ENCODE measurements at regions not wholly inside any gene's neighbourhood (a gene's known extent, or its start where the extent isn't known, plus 50 kb on each side); places are given as distances from the start of the nearest gene placed in this dataset.

GRCh38 chr6:132072831-132073230 lies 121.7 kb upstream of the CCN2 start:
- Histone ChIP-seq H3K4me1 (no peaks in the 10 kb centered on the region), H3K36me3 (no peaks in the 10 kb centered on the region), H3K27me3 (no peaks in the 10 kb centered on the region), H3K4me3 (no peak overlapping the region), H3K9me3 (no peaks in the 10 kb centered on the region), H3K27ac (no peak overlapping the region)
- WGBS, 5 donors: 81 to 89% (median 86%) methylated on average over 1 of the region's 1 CpG
- TF ChIP-seq POLR2AphosphoS5 (IDR thresholded peaks at IDR 0.05) (no peak), EP300 (IDR thresholded peaks at IDR 0.05) (no peak), POLR2A (IDR thresholded peaks at IDR 0.05) (no peak)
- TF ChIP-seq, protein P1, sequence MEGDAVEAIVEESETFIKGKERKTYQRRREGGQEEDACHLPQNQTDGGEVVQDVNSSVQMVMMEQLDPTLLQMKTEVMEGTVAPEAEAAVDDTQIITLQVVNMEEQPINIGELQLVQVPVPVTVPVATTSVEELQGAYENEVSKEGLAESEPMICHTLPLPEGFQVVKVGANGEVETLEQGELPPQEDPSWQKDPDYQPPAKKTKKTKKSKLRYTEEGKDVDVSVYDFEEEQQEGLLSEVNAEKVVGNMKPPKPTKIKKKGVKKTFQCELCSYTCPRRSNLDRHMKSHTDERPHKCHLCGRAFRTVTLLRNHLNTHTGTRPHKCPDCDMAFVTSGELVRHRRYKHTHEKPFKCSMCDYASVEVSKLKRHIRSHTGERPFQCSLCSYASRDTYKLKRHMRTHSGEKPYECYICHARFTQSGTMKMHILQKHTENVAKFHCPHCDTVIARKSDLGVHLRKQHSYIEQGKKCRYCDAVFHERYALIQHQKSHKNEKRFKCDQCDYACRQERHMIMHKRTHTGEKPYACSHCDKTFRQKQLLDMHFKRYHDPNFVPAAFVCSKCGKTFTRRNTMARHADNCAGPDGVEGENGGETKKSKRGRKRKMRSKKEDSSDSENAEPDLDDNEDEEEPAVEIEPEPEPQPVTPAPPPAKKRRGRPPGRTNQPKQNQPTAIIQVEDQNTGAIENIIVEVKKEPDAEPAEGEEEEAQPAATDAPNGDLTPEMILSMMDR (IDR thresholded peaks at IDR 0.05): no peak
- intact Hi-C loops (cut with DNase I; ENCODE audit: low total_unique reads): no loop called here
- DNase-seq: no peak

DNA sequence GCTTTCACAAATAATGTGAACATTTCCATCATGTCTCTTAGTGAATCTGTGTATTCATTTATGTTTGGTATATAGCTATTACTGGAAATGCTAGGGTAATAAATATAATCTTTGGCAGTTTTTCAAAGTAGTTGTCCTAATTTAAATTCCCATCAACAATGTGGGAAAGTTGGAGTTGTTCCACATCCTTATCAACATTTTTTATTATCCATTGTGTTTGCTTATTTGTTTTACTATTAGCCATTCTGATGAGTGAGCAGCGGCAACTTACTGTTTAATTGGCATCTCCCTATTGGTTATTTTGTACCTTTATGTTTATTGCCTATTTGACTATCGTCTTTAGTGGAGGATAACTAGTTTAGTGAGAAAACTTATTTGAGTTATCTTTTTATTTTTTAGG lies 121.1 kb upstream of the CCN2 start:
- Histone ChIP-seq H3K4me3 (no peak overlapping the region), H3K27me3 (no peaks in the 10 kb centered on the region), H3K36me3 (no peaks in the 10 kb centered on the region), H3K27ac (no peak overlapping the region), H3K4me1 (no peaks in the 10 kb centered on the region), H3K9me3 (no peaks in the 10 kb centered on the region)
- DNase-seq: no peak
- 34 to 57% (median 46%) methylated on average over 2 of the region's 2 CpGs for WGBS, 5 donors
- no peak for TF ChIP-seq POLR2A (IDR thresholded peaks at IDR 0.05)
- TF ChIP-seq, protein P1 (IDR thresholded peaks at IDR 0.05): no peak
- TF ChIP-seq EP300 (IDR thresholded peaks at IDR 0.05): no peak
- no peak for TF ChIP-seq POLR2AphosphoS5 (IDR thresholded peaks at IDR 0.05)
- intact Hi-C loops (cut with DNase I; ENCODE audit: low total_unique reads): no loop called here

- H3K36me3 ChIP-seq: no peaks in the 10 kb centered on the region
- H3K4me3 ChIP-seq: no peak overlapping the region
Measured at GRCh38 chr6:132070356-132070755, 119.2 kb upstream of the CCN2 start.

DNA sequence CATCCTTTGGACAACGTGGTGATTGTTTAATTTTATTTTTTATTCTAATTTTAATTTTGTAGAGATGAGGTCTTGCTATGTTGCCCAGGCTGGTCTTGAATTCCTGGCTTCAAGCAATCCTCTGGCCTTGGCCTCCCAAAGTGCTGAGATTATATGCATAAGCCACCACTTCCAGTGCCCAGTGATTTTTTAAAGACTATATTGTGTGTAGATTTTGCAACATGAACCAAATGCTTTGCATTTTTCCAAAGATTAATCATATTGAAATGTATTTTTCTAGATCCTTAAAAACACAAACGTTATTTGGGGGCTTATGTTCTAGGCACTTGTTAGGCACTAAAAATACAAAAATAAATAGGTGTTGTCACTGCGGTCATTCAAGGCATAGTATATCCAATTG lies 117.6 kb upstream of the CCN2 start:
- H3K9me3 ChIP-seq: no peaks in the 10 kb centered on the region
- no peak overlapping the region for H3K4me3 ChIP-seq
- TF ChIP-seq EP300 (IDR thresholded peaks at IDR 0.05): no peak
- no peak for TF ChIP-seq POLR2AphosphoS5 (IDR thresholded peaks at IDR 0.05)
- TF ChIP-seq POLR2A (IDR thresholded peaks at IDR 0.05): no peak
- TF ChIP-seq, protein P1 (IDR thresholded peaks at IDR 0.05): no peak
- no peaks in the 10 kb centered on the region for H3K36me3 ChIP-seq
- H3K4me1 ChIP-seq: peaks cover 0 to 2% (median 0%) of the 10 kb centered on the region in 4 donors
- H3K27ac ChIP-seq: no peak overlapping the region
- intact Hi-C loops (cut with DNase I; ENCODE audit: low total_unique reads): no loop called here
- DNase-seq: no peak
- no peaks in the 10 kb centered on the region for H3K27me3 ChIP-seq
- 67 to 90% (median 80%) methylated on average over 3 of the region's 3 CpGs for WGBS, 5 donors

More at GRCh38 chr6:132070356-132070755, 119.2 kb upstream of the CCN2 start:
- intact Hi-C loops (cut with DNase I; ENCODE audit: low total_unique reads): no loop called here
- H3K27ac ChIP-seq: no peak overlapping the region
- H3K9me3 ChIP-seq: no peaks in the 10 kb centered on the region
- no peaks in the 10 kb centered on the region for H3K27me3 ChIP-seq
- WGBS, 5 donors: 19 to 54% (median 40%) methylated on average over 1 of the region's 1 CpG
- H3K4me1 ChIP-seq: no peaks in the 10 kb centered on the region
- DNase-seq: peak in 1 of 2 donors; percentile 35
- no peak for TF ChIP-seq POLR2A (IDR thresholded peaks at IDR 0.05)
- TF ChIP-seq POLR2AphosphoS5 (IDR thresholded peaks at IDR 0.05): no peak

DNA sequence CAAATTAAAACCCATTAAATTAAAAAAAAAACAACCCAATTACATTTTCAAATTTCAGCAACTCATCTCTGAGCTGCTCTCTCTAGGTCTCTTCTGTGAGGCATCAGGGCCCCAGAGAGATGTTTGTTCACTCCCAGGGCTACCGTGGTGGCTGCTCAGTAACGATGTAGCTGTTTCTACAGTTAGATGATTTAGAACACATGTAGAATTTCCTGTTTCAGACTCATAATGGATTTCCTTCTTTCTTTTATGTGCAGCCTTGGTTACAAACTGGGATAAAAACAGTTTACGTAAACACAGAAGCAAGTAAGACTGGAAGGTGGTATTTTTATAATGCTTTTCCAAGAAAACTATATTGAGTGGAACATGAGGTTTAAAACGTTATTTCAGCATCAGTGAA lies 116.1 kb upstream of the CCN2 start:
- no peak overlapping the region for H3K4me3 ChIP-seq
- H3K9me3 ChIP-seq: no peaks in the 10 kb centered on the region
- H3K27me3 ChIP-seq: no peaks in the 10 kb centered on the region
- TF ChIP-seq POLR2A (IDR thresholded peaks at IDR 0.05) (no peak), EP300 (IDR thresholded peaks at IDR 0.05) (no peak), POLR2AphosphoS5 (IDR thresholded peaks at IDR 0.05) (no peak)
- TF ChIP-seq, protein P1 (IDR thresholded peaks at IDR 0.05): no peak
- DNase-seq: peak in 1 of 2 donors; percentile 37
- H3K27ac ChIP-seq: no peak overlapping the region
- intact Hi-C loops (cut with DNase I; ENCODE audit: low total_unique reads): no loop called here
- H3K36me3 ChIP-seq: no peaks in the 10 kb centered on the region
- H3K4me1 ChIP-seq: peaks cover 0 to 9% (median 0%) of the 10 kb centered on the region in 4 donors
- 39 to 58% (median 47%) methylated on average over 4 of the region's 4 CpGs for WGBS, 5 donors

Measured in stomach (tissue), 8 donors.